ENCODE measurements at regions not wholly inside any gene's neighbourhood (a gene's known extent, or its start where the extent isn't known, plus 50 kb on each side); places are given as distances from the start of the nearest gene placed in this dataset.

DNA sequence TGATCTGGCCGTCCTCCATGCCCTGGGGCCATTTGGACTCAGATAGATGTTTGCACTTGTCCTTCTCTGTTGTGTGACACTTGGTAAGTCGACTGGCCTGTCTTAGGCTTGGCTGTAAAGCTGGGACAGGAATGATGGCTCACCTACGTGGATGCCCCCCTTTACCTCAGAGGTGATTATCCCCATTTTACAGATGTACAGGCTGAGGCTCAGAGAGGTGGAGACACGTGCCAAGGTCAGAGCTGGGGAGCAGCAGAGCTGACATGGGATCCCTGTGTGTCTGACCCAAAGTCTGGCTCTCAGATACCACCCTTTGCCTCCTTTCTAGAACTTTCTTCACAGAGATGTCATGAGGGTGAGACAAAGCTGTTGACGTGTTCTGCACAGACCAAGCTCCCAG is 71.3 kb upstream of the CIBAR2 start:
- TF ChIP-seq, protein P1, sequence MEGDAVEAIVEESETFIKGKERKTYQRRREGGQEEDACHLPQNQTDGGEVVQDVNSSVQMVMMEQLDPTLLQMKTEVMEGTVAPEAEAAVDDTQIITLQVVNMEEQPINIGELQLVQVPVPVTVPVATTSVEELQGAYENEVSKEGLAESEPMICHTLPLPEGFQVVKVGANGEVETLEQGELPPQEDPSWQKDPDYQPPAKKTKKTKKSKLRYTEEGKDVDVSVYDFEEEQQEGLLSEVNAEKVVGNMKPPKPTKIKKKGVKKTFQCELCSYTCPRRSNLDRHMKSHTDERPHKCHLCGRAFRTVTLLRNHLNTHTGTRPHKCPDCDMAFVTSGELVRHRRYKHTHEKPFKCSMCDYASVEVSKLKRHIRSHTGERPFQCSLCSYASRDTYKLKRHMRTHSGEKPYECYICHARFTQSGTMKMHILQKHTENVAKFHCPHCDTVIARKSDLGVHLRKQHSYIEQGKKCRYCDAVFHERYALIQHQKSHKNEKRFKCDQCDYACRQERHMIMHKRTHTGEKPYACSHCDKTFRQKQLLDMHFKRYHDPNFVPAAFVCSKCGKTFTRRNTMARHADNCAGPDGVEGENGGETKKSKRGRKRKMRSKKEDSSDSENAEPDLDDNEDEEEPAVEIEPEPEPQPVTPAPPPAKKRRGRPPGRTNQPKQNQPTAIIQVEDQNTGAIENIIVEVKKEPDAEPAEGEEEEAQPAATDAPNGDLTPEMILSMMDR (IDR thresholded peaks at IDR 0.05; ENCODE audit: low read depth, low read length, poor library complexity, severe bottlenecking) = no peak
- TF ChIP-seq EZH2phosphoT487 (IDR thresholded peaks at IDR 0.05; ENCODE audit: borderline replicate concordance, low read length) = no peak
